K562 (cell line): ENCODE measurements at regions not wholly inside any gene's neighbourhood (a gene's known extent, or its start where the extent isn't known, plus 50 kb on each side); places are given as distances from the start of the nearest gene placed in this dataset.

ENCODE experiments used
- ATAC-seq: fragments of 200-7000 bp; cut with Tn5 transposase; 3 replicates; pipeline ENCODE4 v1.9.1; 2020; ENCODE audit warnings: moderate library complexity
- BruUV-seq: library from RNA; stranded (reverse); fragments of 400-500 nt; replicated peaks from 2 replicates; lab custom pipeline; 2021; lab: Mats Ljungman, UMichigan
- CTCF ChIA-PET: fragments of 300-600 bp; formaldehyde crosslinking; extraction: SDS; loops from one replicate; lab custom pipeline; 2021; ENCODE audit warnings: low intra/inter-chr PET ratio; lab: Yijun Ruan, JAX
- POLR2A ChIA-PET: fragments of 300-600, 350-650 bp; sonication (Branson Sonifier 250); formaldehyde crosslinking; extraction: SDS; loops from one replicate; lab custom pipeline; 2021; ENCODE audit warnings: antibody characterized with exemption, inconsistent platforms; lab: Yijun Ruan, JAX
- DNase-seq, 4 experiments: peaks; one replicate each; pipeline versions ENCODE4 v3.0.0 to v3.0.0-alpha.2; 2011 to 2018; ENCODE audit warnings: low spot score in 3 of 4, mixed read lengths in 3 of 4; ENCODE audit errors: extremely low read depth in 1 of 4
- FAIRE-seq: peaks from 2 replicates; lab custom pipeline; 2011; peaks lifted over from hg19 to GRCh38; lab: Jason Lieb, UNC
- H2AFZ ChIP-seq: 2 replicates; pipeline ENCODE4 v1.6.0; 2011; ENCODE audit warnings: low read depth, low read length, control low read depth, inconsistent platforms
- H3K27ac ChIP-seq: fragments of 200-600 bp; 3 replicates; pipeline ENCODE4 v1.8.0; 2011; ENCODE audit warnings: low read depth, mild to moderate bottlenecking, control low read depth, inconsistent platforms, low read length, moderate library complexity, mixed read lengths; ENCODE audit errors: extremely low read depth
- H3K27me3 ChIP-seq, 2 experiments: fragments of 300-600 bp in 1 of 2; 2 replicates in 1 of 2; 3 replicates in 1 of 2; pipeline versions ENCODE4 v1.6.0 to v1.8.0; 2011; ENCODE audit warnings: inconsistent platforms in 2 of 2, low read length in 2 of 2, mild to moderate bottlenecking in 1 of 2, mixed read lengths in 1 of 2, moderate library complexity in 1 of 2; ENCODE audit not compliant: control insufficient read depth in 2 of 2, insufficient read depth in 2 of 2
- H3K36me3 ChIP-seq: fragments of 300-600 bp; 3 replicates; pipeline ENCODE4 v1.8.0; 2011; ENCODE audit warnings: mild to moderate bottlenecking, low read length, inconsistent platforms; ENCODE audit not compliant: control insufficient read depth, insufficient read depth
- H3K4me1 ChIP-seq, 2 experiments: fragments of 200-600 bp in 1 of 2; replicated peaks in 1 of 2; 2 replicates in 1 of 2; 3 replicates in 1 of 2; pipeline versions ENCODE4 v1.5.1 to v1.8.0; 2011; ENCODE audit warnings: inconsistent platforms in 2 of 2, low read length in 2 of 2, mild to moderate bottlenecking in 1 of 2, mixed read lengths in 1 of 2, moderate library complexity in 1 of 2; ENCODE audit not compliant: control insufficient read depth in 2 of 2, insufficient read depth in 2 of 2
- H3K4me2 ChIP-seq: 2 replicates; pipeline ENCODE4 v1.6.1; 2011; ENCODE audit warnings: low read length, control low read depth, inconsistent platforms, mixed read lengths; ENCODE audit not compliant: insufficient read depth
- H3K4me3 ChIP-seq: fragments of 200-600 bp; sonication (generic), shearing (Covaris generic); 2 replicates; pipeline ENCODE4 v1.5.1; 2016; ENCODE audit warnings: control low read depth, inconsistent platforms
- H3K79me2 ChIP-seq: fragments of 200-600 bp; 3 replicates; pipeline ENCODE4 v1.8.0; 2011; ENCODE audit warnings: low read length, inconsistent platforms; ENCODE audit not compliant: control insufficient read depth, insufficient read depth
- H3K9ac ChIP-seq, 2 experiments: 2 replicates each; pipeline versions ENCODE4 v1.6.0 to v1.6.1; 2011; ENCODE audit warnings: low read depth in 2 of 2, low read length in 2 of 2, control low read depth in 1 of 2, inconsistent platforms in 1 of 2, mild to moderate bottlenecking in 1 of 2, mixed read lengths in 1 of 2; ENCODE audit not compliant: insufficient read depth in 1 of 2
- H3K9me1 ChIP-seq: one replicate; pipeline ENCODE4 v1.6.0; 2011; ENCODE audit warnings: inconsistent platforms, mild to moderate bottlenecking, low read length, moderate library complexity; ENCODE audit not compliant: control insufficient read depth, insufficient read depth
- H3K9me3 ChIP-seq: replicated peaks from 2 replicates; pipeline ENCODE4 v1.5.1; 2011; ENCODE audit warnings: low read depth, low read length, inconsistent platforms; ENCODE audit not compliant: control insufficient read depth, insufficient read depth
- H4K20me1 ChIP-seq: replicated peaks from 2 replicates; pipeline ENCODE4 v1.6.1; 2011; ENCODE audit warnings: low read length, inconsistent platforms, mixed read lengths; ENCODE audit not compliant: control insufficient read depth, insufficient read depth
- ARID1B ChIP-seq: fragments of 450-650 bp; IDR thresholded peaks from 2 replicates; pipeline ENCODE4 v1.6.1; 2016; ENCODE audit warnings: antibody characterized with exemption, mild to moderate bottlenecking, inconsistent platforms
- ATF4 ChIP-seq: fragments of 450-650 bp; formaldehyde crosslinking; IDR thresholded peaks from 2 replicates; pipeline ENCODE4 v1.4.0; 2022; ENCODE audit warnings: mild to moderate bottlenecking, moderate library complexity
- DMBX1 ChIP-seq: fragments of 250-450 bp; sonication (Bioruptor Pico); IDR thresholded peaks from 2 replicates; pipeline ENCODE4 v1.8.0; 2022; ENCODE audit warnings: inconsistent platforms, mild to moderate bottlenecking, moderate library complexity, borderline replicate concordance
- ESRRA ChIP-seq: fragments of 450-650 bp; IDR thresholded peaks from 2 replicates; pipeline ENCODE4 v1.6.1; 2014; ENCODE audit warnings: low read depth, mild to moderate bottlenecking, moderate library complexity, borderline replicate concordance
- KAT2B ChIP-seq: IDR thresholded peaks from one replicate; pipeline ENCODE4 v1.6.1; 2012; ENCODE audit warnings: low read depth, mild to moderate bottlenecking, control low read depth, inconsistent platforms, low read length, moderate library complexity
- MTA3 ChIP-seq: fragments of 450-650 bp; formaldehyde crosslinking; IDR thresholded peaks from 2 replicates; pipeline ENCODE4 v1.6.1; 2017; ENCODE audit warnings: mild to moderate bottlenecking, borderline replicate concordance
- NCOA1 ChIP-seq: fragments of 450-650 bp; IDR thresholded peaks from 2 replicates; pipeline ENCODE4 v1.6.1; 2016; ENCODE audit warnings: low read depth
- NFIC ChIP-seq: fragments of 450-650 bp; IDR thresholded peaks from 2 replicates; pipeline ENCODE4 v1.6.1; 2017; ENCODE audit warnings: mild to moderate bottlenecking, inconsistent platforms
- NR2C2 ChIP-seq, 2 experiments: fragments of 200-800 bp in 1 of 2; sonication (Bioruptor generic) in 1 of 2; sonication (generic) in 1 of 2; formaldehyde crosslinking in 1 of 2; IDR thresholded peaks; 2 replicates each; pipeline versions ENCODE4 v1.6.1 to v1.8.0; 2016 to 2022; ENCODE audit warnings: mild to moderate bottlenecking in 1 of 2, missing compliant biosample characterization in 1 of 2, missing genetic modification characterization in 1 of 2, missing genetic modification reagents in 1 of 2
- PCBP2 ChIP-seq: fragments of 200-400 bp; formaldehyde crosslinking; IDR thresholded peaks from 2 replicates; pipeline ENCODE4 v1.6.1; 2018; ENCODE audit warnings: low read length, low read depth, mild to moderate bottlenecking, moderate library complexity; ENCODE audit not compliant: poor library complexity, severe bottlenecking
- ZBTB26 ChIP-seq: fragments of 450-650 bp; formaldehyde crosslinking; IDR thresholded peaks from 2 replicates; pipeline ENCODE4 v1.4.0; 2022; ENCODE audit warnings: missing genetic modification characterization
- ZC3H8 ChIP-seq: fragments of 450-650 bp; IDR thresholded peaks from 2 replicates; pipeline ENCODE4 v1.6.1; 2017
- WGBS: fragments of 100-300 bp; shearing (Covaris generic); methylation state at CpG from one replicate; pipeline ENCODE4 v1.1.6; 2016; ENCODE audit warnings: low coverage, mixed read lengths; ENCODE audit not compliant: insufficient coverage; ENCODE audit errors: missing lambda C conversion rate; 5-methylcytosine and 5-hydroxymethylcytosine counted together
- in situ Hi-C: fragments of 300-500 bp; cut with MboI; formaldehyde crosslinking; loops from 4 replicates; pipeline ENCODE4 v1.15.0; 2018; ENCODE audit warnings: inconsistent platforms, mixed read lengths
- intact Hi-C: fragments of 100-400 bp; cut with micrococcal nuclease; formaldehyde crosslinking; loops from 2 replicates; pipeline ENCODE4 v1.14.2; 2022
- TF ChIP-seq, protein P1 (sequence below): sonication (generic); formaldehyde crosslinking; IDR thresholded peaks from 2 replicates; pipeline ENCODE4 v1.8.0; 2022; ENCODE audit warnings: mild to moderate bottlenecking, missing genetic modification reagents
- TF ChIP-seq, protein P2 (sequence below): fragments of 450-650 bp; formaldehyde crosslinking; IDR thresholded peaks from 2 replicates; pipeline ENCODE4 v1.4.0; 2020; ENCODE audit warnings: mild to moderate bottlenecking, moderate library complexity

DNA sequence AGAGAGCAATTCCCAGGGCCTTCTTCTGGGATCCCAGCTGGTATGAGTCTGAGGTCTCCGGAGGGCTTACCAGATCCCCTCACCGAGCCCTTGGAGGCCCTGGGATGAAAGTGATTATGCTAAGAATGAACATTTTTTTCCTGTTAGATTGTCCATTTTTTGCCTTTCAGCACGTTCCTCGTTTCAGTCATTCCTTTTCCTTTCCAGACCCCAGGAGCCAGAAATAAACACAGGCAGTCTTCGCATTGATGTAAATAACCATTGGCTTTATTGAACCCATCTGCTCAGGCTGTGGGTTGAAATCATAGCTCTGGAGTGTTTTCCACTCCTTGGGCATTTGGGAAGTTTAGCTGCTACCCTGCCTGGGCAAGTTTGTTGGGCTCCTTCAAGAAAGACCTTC, 320.9 kb upstream of the AUTS2 start (continued):
- TF ChIP-seq NR2C2 (CRISPR knock-in tag; IDR thresholded peaks at IDR 0.05) (no peak), NR2C2 (tag; IDR thresholded peaks at IDR 0.05) (no peak), PCBP2 (no peak), ESRRA (no peak), ARID1B (no peak), NFIC (no peak), ATF4 (CRISPR knock-in tag) (no peak), MTA3 (no peak)
- TF ChIP-seq, protein P1, sequence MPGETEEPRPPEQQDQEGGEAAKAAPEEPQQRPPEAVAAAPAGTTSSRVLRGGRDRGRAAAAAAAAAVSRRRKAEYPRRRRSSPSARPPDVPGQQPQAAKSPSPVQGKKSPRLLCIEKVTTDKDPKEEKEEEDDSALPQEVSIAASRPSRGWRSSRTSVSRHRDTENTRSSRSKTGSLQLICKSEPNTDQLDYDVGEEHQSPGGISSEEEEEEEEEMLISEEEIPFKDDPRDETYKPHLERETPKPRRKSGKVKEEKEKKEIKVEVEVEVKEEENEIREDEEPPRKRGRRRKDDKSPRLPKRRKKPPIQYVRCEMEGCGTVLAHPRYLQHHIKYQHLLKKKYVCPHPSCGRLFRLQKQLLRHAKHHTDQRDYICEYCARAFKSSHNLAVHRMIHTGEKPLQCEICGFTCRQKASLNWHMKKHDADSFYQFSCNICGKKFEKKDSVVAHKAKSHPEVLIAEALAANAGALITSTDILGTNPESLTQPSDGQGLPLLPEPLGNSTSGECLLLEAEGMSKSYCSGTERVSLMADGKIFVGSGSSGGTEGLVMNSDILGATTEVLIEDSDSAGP (CRISPR knock-in tag), result no peak

- no peak for ATAC-seq
- no peaks in the 10 kb centered on the region for H3K36me3 ChIP-seq
- no peaks in the 10 kb centered on the region for H3K9me1 ChIP-seq
- no peak for DNase-seq
- H3K4me3 ChIP-seq, result no peak overlapping the region
- no peak overlapping the region for H3K4me2 ChIP-seq
- no peak overlapping the region for H3K27ac ChIP-seq
- CTCF ChIA-PET, result no interaction called here
- H2AFZ ChIP-seq, result no peak overlapping the region
- intact Hi-C loops, result no loop called here
- H3K4me1 ChIP-seq, result no peaks in the 10 kb centered on the region
- no peaks in the 10 kb centered on the region for H3K79me2 ChIP-seq
- H4K20me1 ChIP-seq, result no peaks in the 10 kb centered on the region
- TF ChIP-seq KAT2B (no peak), ZC3H8 (no peak), DMBX1 (CRISPR knock-in tag) (no peak), NCOA1 (no peak), ZBTB26 (CRISPR knock-in tag) (no peak)
- TF ChIP-seq, protein P2, sequence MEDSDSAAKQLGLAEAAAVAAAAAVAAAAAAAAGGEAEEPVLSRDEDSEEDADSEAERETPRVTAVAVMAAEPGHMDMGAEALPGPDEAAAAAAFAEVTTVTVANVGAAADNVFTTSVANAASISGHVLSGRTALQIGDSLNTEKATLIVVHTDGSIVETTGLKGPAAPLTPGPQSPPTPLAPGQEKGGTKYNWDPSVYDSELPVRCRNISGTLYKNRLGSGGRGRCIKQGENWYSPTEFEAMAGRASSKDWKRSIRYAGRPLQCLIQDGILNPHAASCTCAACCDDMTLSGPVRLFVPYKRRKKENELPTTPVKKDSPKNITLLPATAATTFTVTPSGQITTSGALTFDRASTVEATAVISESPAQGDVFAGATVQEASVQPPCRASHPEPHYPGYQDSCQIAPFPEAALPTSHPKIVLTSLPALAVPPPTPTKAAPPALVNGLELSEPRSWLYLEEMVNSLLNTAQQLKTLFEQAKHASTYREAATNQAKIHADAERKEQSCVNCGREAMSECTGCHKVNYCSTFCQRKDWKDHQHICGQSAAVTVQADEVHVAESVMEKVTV, result no peak
- TF ChIP-seq, all 486 proteins: peak for 0
- no peak overlapping the region for H3K9ac ChIP-seq
- no TSS peak for BruUV-seq
- no peaks in the 10 kb centered on the region for H3K9me3 ChIP-seq
- FAIRE-seq, result no peak
- 0% methylated on average over 3 of the region's 3 CpGs for WGBS
- H3K27me3 ChIP-seq, result no peaks in the 10 kb centered on the region
- in situ Hi-C loops, result no loop called here
- POLR2A ChIA-PET, result no interaction called here
Observed at GRCh38 chr7:69282946-69283345, 315.3 kb upstream of the AUTS2 start.
